ENCODE measurements at regions not wholly inside any gene's neighbourhood (a gene's known extent, or its start where the extent isn't known, plus 50 kb on each side); places are given as distances from the start of the nearest gene placed in this dataset.

DNA sequence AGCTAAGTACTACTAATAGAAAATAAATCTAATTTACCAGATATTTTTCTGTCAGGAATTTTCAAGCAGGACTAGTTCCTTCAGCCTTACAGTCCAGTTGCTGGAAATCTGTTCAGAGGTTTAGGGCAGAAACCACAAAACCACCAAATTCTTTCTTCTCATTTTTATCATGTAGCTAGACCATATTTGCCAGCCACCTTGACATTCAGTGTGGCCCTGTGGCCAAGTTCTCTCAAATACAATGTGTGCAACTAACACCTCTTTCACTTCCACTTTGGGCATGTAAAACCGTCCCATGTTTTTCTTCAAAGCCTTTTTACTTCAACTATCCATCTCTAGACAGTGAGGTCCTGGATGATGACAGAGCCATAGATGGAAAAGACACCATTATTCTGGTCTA is 1133.2 kb upstream of the CDH18 start:
- TF ChIP-seq, protein P1, sequence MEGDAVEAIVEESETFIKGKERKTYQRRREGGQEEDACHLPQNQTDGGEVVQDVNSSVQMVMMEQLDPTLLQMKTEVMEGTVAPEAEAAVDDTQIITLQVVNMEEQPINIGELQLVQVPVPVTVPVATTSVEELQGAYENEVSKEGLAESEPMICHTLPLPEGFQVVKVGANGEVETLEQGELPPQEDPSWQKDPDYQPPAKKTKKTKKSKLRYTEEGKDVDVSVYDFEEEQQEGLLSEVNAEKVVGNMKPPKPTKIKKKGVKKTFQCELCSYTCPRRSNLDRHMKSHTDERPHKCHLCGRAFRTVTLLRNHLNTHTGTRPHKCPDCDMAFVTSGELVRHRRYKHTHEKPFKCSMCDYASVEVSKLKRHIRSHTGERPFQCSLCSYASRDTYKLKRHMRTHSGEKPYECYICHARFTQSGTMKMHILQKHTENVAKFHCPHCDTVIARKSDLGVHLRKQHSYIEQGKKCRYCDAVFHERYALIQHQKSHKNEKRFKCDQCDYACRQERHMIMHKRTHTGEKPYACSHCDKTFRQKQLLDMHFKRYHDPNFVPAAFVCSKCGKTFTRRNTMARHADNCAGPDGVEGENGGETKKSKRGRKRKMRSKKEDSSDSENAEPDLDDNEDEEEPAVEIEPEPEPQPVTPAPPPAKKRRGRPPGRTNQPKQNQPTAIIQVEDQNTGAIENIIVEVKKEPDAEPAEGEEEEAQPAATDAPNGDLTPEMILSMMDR (IDR thresholded peaks at IDR 0.05; ENCODE audit: insufficient read depth, low read length), result no peak
- TF ChIP-seq SPI1 (IDR thresholded peaks at IDR 0.05; ENCODE audit: borderline replicate concordance, low read depth), result no peak
- TF ChIP-seq POLR2AphosphoS5 (IDR thresholded peaks at IDR 0.05; ENCODE audit: low read depth), result no peak
- TF ChIP-seq, protein P2, sequence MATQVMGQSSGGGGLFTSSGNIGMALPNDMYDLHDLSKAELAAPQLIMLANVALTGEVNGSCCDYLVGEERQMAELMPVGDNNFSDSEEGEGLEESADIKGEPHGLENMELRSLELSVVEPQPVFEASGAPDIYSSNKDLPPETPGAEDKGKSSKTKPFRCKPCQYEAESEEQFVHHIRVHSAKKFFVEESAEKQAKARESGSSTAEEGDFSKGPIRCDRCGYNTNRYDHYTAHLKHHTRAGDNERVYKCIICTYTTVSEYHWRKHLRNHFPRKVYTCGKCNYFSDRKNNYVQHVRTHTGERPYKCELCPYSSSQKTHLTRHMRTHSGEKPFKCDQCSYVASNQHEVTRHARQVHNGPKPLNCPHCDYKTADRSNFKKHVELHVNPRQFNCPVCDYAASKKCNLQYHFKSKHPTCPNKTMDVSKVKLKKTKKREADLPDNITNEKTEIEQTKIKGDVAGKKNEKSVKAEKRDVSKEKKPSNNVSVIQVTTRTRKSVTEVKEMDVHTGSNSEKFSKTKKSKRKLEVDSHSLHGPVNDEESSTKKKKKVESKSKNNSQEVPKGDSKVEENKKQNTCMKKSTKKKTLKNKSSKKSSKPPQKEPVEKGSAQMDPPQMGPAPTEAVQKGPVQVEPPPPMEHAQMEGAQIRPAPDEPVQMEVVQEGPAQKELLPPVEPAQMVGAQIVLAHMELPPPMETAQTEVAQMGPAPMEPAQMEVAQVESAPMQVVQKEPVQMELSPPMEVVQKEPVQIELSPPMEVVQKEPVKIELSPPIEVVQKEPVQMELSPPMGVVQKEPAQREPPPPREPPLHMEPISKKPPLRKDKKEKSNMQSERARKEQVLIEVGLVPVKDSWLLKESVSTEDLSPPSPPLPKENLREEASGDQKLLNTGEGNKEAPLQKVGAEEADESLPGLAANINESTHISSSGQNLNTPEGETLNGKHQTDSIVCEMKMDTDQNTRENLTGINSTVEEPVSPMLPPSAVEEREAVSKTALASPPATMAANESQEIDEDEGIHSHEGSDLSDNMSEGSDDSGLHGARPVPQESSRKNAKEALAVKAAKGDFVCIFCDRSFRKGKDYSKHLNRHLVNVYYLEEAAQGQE (IDR thresholded peaks at IDR 0.05; ENCODE audit: insufficient replicate concordance, low read depth), result no peak
- TF ChIP-seq GABPA (IDR thresholded peaks at IDR 0.05; ENCODE audit: low read depth), result no peak
